ENCODE measurements at regions not wholly inside any gene's neighbourhood (a gene's known extent, or its start where the extent isn't known, plus 50 kb on each side); places are given as distances from the start of the nearest gene placed in this dataset.

DNA sequence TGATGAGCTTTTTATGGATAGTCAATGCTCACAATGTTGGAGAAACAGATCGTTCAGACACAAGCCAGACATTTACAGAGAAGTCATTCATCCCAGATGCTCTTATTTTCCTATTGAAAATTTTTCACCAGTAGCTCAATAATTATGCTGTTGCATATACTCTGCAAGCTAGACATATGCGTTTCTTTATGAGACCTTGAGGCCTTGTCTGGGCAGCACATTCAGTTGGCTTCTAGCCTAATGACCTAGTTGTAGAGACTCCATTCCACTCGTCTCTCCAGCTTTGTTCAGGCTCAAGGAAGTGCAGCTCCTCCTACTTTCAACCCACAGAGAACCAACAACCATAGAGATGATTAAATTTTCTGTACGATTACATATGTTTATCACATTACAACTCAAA, 237.7 kb downstream of the MZT1 start:
- TF ChIP-seq CTCF (IDR thresholded peaks at IDR 0.05): no peak
- TF ChIP-seq POLR2A (IDR thresholded peaks at IDR 0.05): no peak

All from heart left ventricle (tissue), 13 donors.